Testis (tissue), 2 donors: ENCODE measurements at regions not wholly inside any gene's neighbourhood (a gene's known extent, or its start where the extent isn't known, plus 50 kb on each side); places are given as distances from the start of the nearest gene placed in this dataset.

Experiments
- DNase-seq: peaks from one replicate; pipeline ENCODE4 v3.0.0-alpha.2; 2019
- H3K27ac ChIP-seq, 2 donors: fragments of 200-600 bp; sonication (generic); one replicate each; pipeline ENCODE4 v1.5.1; 2019
- H3K27me3 ChIP-seq: fragments of 200-600 bp; sonication (generic); one replicate; pipeline ENCODE4 v1.5.1; 2019
- H3K36me3 ChIP-seq: fragments of 200-600 bp; sonication (generic); one replicate; pipeline ENCODE4 v1.5.1; 2017; ENCODE audit warnings: low read depth; ENCODE audit errors: missing control alignments
- H3K4me1 ChIP-seq: fragments of 200-600 bp; sonication (generic); one replicate; pipeline ENCODE4 v1.5.1; 2019
- H3K4me3 ChIP-seq, 2 donors: fragments of 200-600 bp; sonication (generic); one replicate each; pipeline ENCODE4 v1.5.1; 2017 to 2019
- H3K9me3 ChIP-seq: fragments of 200-600 bp; sonication (generic); one replicate; pipeline ENCODE4 v1.5.1; 2017
- CTCF ChIP-seq, 3 experiments: fragments of 450-650 bp in 2 of 3; fragments of 200-600 bp in 1 of 3; sonication (generic) in 1 of 3; IDR thresholded peaks; one replicate each; pipeline ENCODE4 v1.5.1; 2016 to 2019; ENCODE audit warnings: antibody characterized with exemption in 3 of 3, mild to moderate bottlenecking in 2 of 3, moderate library complexity in 1 of 3
- POLR2A ChIP-seq: fragments of 450-650 bp; IDR thresholded peaks from one replicate; pipeline ENCODE4 v1.6.1; 2017; ENCODE audit warnings: antibody characterized with exemption, mild to moderate bottlenecking, moderate library complexity
- WGBS, 2 donors: methylation state at CpG; one replicate each; pipeline ENCODE4 v1.1.5; 2018; 5-methylcytosine and 5-hydroxymethylcytosine counted together
- intact Hi-C: fragments of 100-400 bp; cut with DNase I; formaldehyde crosslinking; loops from one replicate; pipeline ENCODE4 v1.15.1; 2023; ENCODE audit warnings: low total_unique reads

GRCh38 chr2:136715146-136715545 is 50.2 kb upstream of the THSD7B start:
- Histone ChIP-seq H3K4me3 (no peak overlapping the region), H3K9me3 (no peaks in the 10 kb centered on the region), H3K36me3 (no peaks in the 10 kb centered on the region), H3K4me1 (no peaks in the 10 kb centered on the region), H3K27ac (no peak overlapping the region), H3K27me3 (no peaks in the 10 kb centered on the region)
- TF ChIP-seq POLR2A = no peak
- no peak for TF ChIP-seq CTCF (IDR thresholded peaks at IDR 0.05)
- intact Hi-C loops = no loop called here
- no peak for DNase-seq
- WGBS, 2 donors = 90 to 96% methylated on average over 1 of the region's 1 CpG

- 68 to 76% methylated on average over 2 of the region's 2 CpGs for WGBS, 2 donors
- Histone ChIP-seq H3K27me3 (no peaks in the 10 kb centered on the region), H3K4me1 (no peaks in the 10 kb centered on the region), H3K4me3 (no peak overlapping the region), H3K9me3 (no peaks in the 10 kb centered on the region), H3K27ac (no peak overlapping the region), H3K36me3 (no peaks in the 10 kb centered on the region)
- intact Hi-C loops = no loop called here
- no peak for DNase-seq
- no peak for TF ChIP-seq POLR2A
- no peak for TF ChIP-seq CTCF (IDR thresholded peaks at IDR 0.05)
These were observed 50.8 kb upstream of the THSD7B start for GRCh38 chr2:136714452-136714951.

GRCh38 chr2:136713739-136714138 is 51.6 kb upstream of the THSD7B start:
- 26 to 30% methylated on average over 2 of the region's 2 CpGs for WGBS, 2 donors
- Histone ChIP-seq H3K36me3 (no peaks in the 10 kb centered on the region), H3K4me3 (no peak overlapping the region), H3K27ac (no peak overlapping the region), H3K27me3 (no peaks in the 10 kb centered on the region), H3K4me1 (no peaks in the 10 kb centered on the region), H3K9me3 (no peaks in the 10 kb centered on the region)
- no peak for TF ChIP-seq POLR2A
- no peak for TF ChIP-seq CTCF (IDR thresholded peaks at IDR 0.05)
- intact Hi-C loops = no loop called here
- DNase-seq = no peak

GRCh38 chr2:136705336-136705735 is 60.0 kb upstream of the THSD7B start:
- Histone ChIP-seq H3K27ac (no peak overlapping the region), H3K4me3 (no peak overlapping the region), H3K36me3 (no peaks in the 10 kb centered on the region), H3K9me3 (no peaks in the 10 kb centered on the region), H3K27me3 (no peaks in the 10 kb centered on the region), H3K4me1 (no peaks in the 10 kb centered on the region)
- 85 to 87% methylated on average over 3 of the region's 3 CpGs for WGBS, 2 donors
- intact Hi-C loops = no loop called here
- TF ChIP-seq POLR2A (no peak), CTCF (IDR thresholded peaks at IDR 0.05) (no peak)
- DNase-seq = no peak

- WGBS, 2 donors = 74 to 75% methylated on average over 2 of the region's 2 CpGs
- Histone ChIP-seq H3K27me3 (no peaks in the 10 kb centered on the region), H3K4me3 (no peak overlapping the region), H3K9me3 (no peaks in the 10 kb centered on the region), H3K36me3 (no peaks in the 10 kb centered on the region), H3K4me1 (no peaks in the 10 kb centered on the region), H3K27ac (no peak overlapping the region)
- intact Hi-C loops = no loop called here
- no peak for DNase-seq
- no peak for TF ChIP-seq CTCF (IDR thresholded peaks at IDR 0.05)
- TF ChIP-seq POLR2A = no peak
These were observed 62.1 kb upstream of the THSD7B start for GRCh38 chr2:136703214-136703613.
